H9 (cell line): ENCODE measurements at regions not wholly inside any gene's neighbourhood (a gene's known extent, or its start where the extent isn't known, plus 50 kb on each side); places are given as distances from the start of the nearest gene placed in this dataset.

Experiments used
- DNase-seq: peaks from one replicate; pipeline ENCODE4 v3.0.0-alpha.2; 2017
- H2AFZ ChIP-seq: one replicate; pipeline ENCODE4 v1.6.1; 2013; ENCODE audit warnings: mild to moderate bottlenecking, low read length, control low read depth, moderate library complexity
- H2AK5ac ChIP-seq: 2 replicates; pipeline ENCODE4 v1.6.1; 2013; ENCODE audit warnings: low read length, control low read depth, mixed read lengths; ENCODE audit not compliant: insufficient read length
- H2BK120ac ChIP-seq: one replicate; pipeline ENCODE4 v1.6.1; 2013; ENCODE audit warnings: low read depth, mild to moderate bottlenecking, low read length, control low read depth, inconsistent platforms; ENCODE audit not compliant: poor library complexity, severe bottlenecking
- H2BK12ac ChIP-seq: 2 replicates; pipeline ENCODE4 v1.6.1; 2013; ENCODE audit warnings: low read length, control low read depth, mixed read lengths, low read depth; ENCODE audit not compliant: insufficient read length
- H2BK15ac ChIP-seq: 2 replicates; pipeline ENCODE4 v1.6.1; 2013; ENCODE audit warnings: low read depth, low read length, control low read depth
- H2BK20ac ChIP-seq: one replicate; pipeline ENCODE4 v1.6.1; 2013; ENCODE audit warnings: low read depth, mild to moderate bottlenecking, low read length, control low read depth, inconsistent platforms; ENCODE audit not compliant: poor library complexity, severe bottlenecking
- H2BK5ac ChIP-seq: 2 replicates; pipeline ENCODE4 v1.6.1; 2013; ENCODE audit warnings: low read length, control low read depth, mixed read lengths; ENCODE audit not compliant: insufficient read length
- H3K14ac ChIP-seq: 2 replicates; pipeline ENCODE4 v1.6.1; 2013; ENCODE audit warnings: low read length, control low read depth; ENCODE audit not compliant: insufficient read depth
- H3K18ac ChIP-seq: 2 replicates; pipeline ENCODE4 v1.6.1; 2013; ENCODE audit warnings: low read depth, mild to moderate bottlenecking, mixed read lengths, low read length, control low read depth; ENCODE audit not compliant: insufficient read length
- H3K23ac ChIP-seq: 2 replicates; pipeline ENCODE4 v1.6.1; 2013; ENCODE audit warnings: low read length, control low read depth, mixed read lengths, low read depth; ENCODE audit not compliant: insufficient read length
- H3K23me2 ChIP-seq: 2 replicates; pipeline ENCODE4 v1.6.1; 2013; ENCODE audit warnings: low read depth, mild to moderate bottlenecking, mixed read lengths, low read length, control low read depth; ENCODE audit not compliant: insufficient read length, poor library complexity, severe bottlenecking
- H3K27ac ChIP-seq: 2 replicates; pipeline ENCODE4 v1.5.1; 2013; ENCODE audit warnings: low read length, control low read depth, mixed read lengths, low read depth; ENCODE audit not compliant: insufficient read length
- H3K27me3 ChIP-seq: 2 replicates; pipeline ENCODE4 v1.6.1; 2013; ENCODE audit warnings: low read length, control low read depth, inconsistent platforms; ENCODE audit not compliant: insufficient read depth
- H3K4ac ChIP-seq: 2 replicates; pipeline ENCODE4 v1.6.1; 2013; ENCODE audit warnings: low read depth, mild to moderate bottlenecking, control low read depth, inconsistent platforms, low read length, moderate library complexity
- H3K4me1 ChIP-seq: 2 replicates; pipeline ENCODE4 v1.6.1; 2013; ENCODE audit warnings: low read length, control low read depth, inconsistent platforms; ENCODE audit not compliant: insufficient read depth
- H3K4me2 ChIP-seq: 2 replicates; pipeline ENCODE4 v1.6.1; 2013; ENCODE audit warnings: low read length, control low read depth, mixed read lengths; ENCODE audit not compliant: insufficient read length, insufficient read depth
- H3K56ac ChIP-seq: 2 replicates; pipeline ENCODE4 v1.6.1; 2013; ENCODE audit warnings: low read depth, mild to moderate bottlenecking, mixed read lengths, low read length, control low read depth; ENCODE audit not compliant: insufficient read length
- H3K79me1 ChIP-seq: 2 replicates; pipeline ENCODE4 v1.6.1; 2013; ENCODE audit warnings: low read depth, mild to moderate bottlenecking, moderate library complexity, low read length, control low read depth, inconsistent platforms; ENCODE audit not compliant: insufficient read depth, poor library complexity, severe bottlenecking
- H3K79me2 ChIP-seq: 2 replicates; pipeline ENCODE4 v1.6.1; 2013; ENCODE audit warnings: low read length, control low read depth, inconsistent platforms; ENCODE audit not compliant: insufficient read depth
- H3K9ac ChIP-seq: 2 replicates; pipeline ENCODE4 v1.6.1; 2013; ENCODE audit warnings: low read length, control low read depth, mixed read lengths; ENCODE audit not compliant: insufficient read length; ENCODE audit errors: extremely low read depth
- H3K9me3 ChIP-seq: one replicate; pipeline ENCODE4 v1.6.1; 2013; ENCODE audit warnings: low read depth, low read length, inconsistent platforms; ENCODE audit not compliant: control insufficient read depth
- H3T11ph ChIP-seq: one replicate; pipeline ENCODE4 v1.6.1; 2013; ENCODE audit warnings: mild to moderate bottlenecking, low read length, control low read depth, inconsistent platforms
- H4K20me1 ChIP-seq: one replicate; pipeline ENCODE4 v1.6.1; 2013; ENCODE audit not compliant: control insufficient read depth, insufficient read length, insufficient read depth
- H4K5ac ChIP-seq: 2 replicates; pipeline ENCODE4 v1.6.1; 2013; ENCODE audit warnings: low read depth, mild to moderate bottlenecking, mixed read lengths, low read length, control low read depth; ENCODE audit not compliant: insufficient read length
- H4K8ac ChIP-seq: replicated peaks from 2 replicates; pipeline ENCODE4 v1.6.1; 2013; ENCODE audit warnings: low read length, control low read depth, mixed read lengths, low read depth; ENCODE audit not compliant: insufficient read length
- H4K91ac ChIP-seq: 2 replicates; pipeline ENCODE4 v1.6.1; 2013; ENCODE audit warnings: low read depth, mild to moderate bottlenecking, moderate library complexity, mixed read lengths, low read length, control low read depth; ENCODE audit not compliant: insufficient read length
- H3K27ac Mint-ChIP-seq, 3 experiments: 2 replicates in 2 of 3; 3 replicates in 1 of 3; pipeline ENCODE4 v1.8.0; 2020 to 2021; ENCODE audit warnings: mixed read lengths in 3 of 3, mild to moderate bottlenecking in 1 of 3, moderate library complexity in 1 of 3
- H3K27me3 Mint-ChIP-seq: 2 replicates; pipeline ENCODE4 v1.8.0; 2021; ENCODE audit warnings: low read depth, mild to moderate bottlenecking, moderate library complexity, mixed read lengths
- H3K36me3 Mint-ChIP-seq, 3 experiments: 2 replicates in 2 of 3; 3 replicates in 1 of 3; pipeline ENCODE4 v1.8.0; 2020 to 2021; ENCODE audit warnings: low read depth in 3 of 3, mixed read lengths in 3 of 3; ENCODE audit not compliant: insufficient read depth in 1 of 3
- H3K4me1 Mint-ChIP-seq, 2 experiments: 2 replicates each; pipeline ENCODE4 v1.8.0; 2020; ENCODE audit warnings: mixed read lengths in 2 of 2
- H3K4me3 Mint-ChIP-seq, 2 experiments: 2 replicates in 1 of 2; 3 replicates in 1 of 2; pipeline ENCODE4 v1.8.0; 2020 to 2021; ENCODE audit warnings: mild to moderate bottlenecking in 2 of 2, mixed read lengths in 2 of 2, moderate library complexity in 1 of 2
- H3K9me3 Mint-ChIP-seq, 2 experiments: 2 replicates in 1 of 2; 3 replicates in 1 of 2; pipeline ENCODE4 v1.8.0; 2020; ENCODE audit warnings: mild to moderate bottlenecking in 2 of 2, mixed read lengths in 2 of 2, moderate library complexity in 1 of 2
- CTCF ChIP-seq: fragments of 200-600 bp; sonication (generic); conservative IDR thresholded peaks from 3 replicates; pipeline ENCODE4 v1.8.0; 2021; ENCODE audit warnings: antibody characterized with exemption, mild to moderate bottlenecking

DNA sequence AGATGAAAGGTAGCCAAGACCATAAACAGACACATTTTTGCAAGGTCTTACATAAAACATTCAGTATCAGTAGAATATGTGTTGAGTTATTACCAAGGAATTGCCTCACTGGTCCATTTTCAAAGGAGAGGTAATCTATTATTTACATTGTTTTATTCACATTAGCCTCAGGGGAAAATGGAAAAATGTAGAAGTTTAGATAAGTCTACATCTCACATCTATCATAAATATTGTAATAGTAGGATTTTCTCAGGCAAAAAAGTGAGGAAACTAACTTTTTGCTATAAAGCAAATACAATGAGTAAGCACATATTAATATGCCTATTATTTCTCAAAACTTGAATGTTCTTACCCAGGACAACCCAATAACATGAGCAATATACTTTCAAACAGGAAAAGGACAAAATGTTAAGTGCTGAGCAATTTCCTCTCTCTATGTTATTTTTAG lies 184.6 kb upstream of the AGTR1 start:
- H2BK12ac ChIP-seq = no peak overlapping the region
- Mint-ChIP-seq H3K9me3 (no peaks in the 10 kb centered on the region), H3K27me3 (no peaks in the 10 kb centered on the region)

More for the DNA sequence above, 184.6 kb upstream of the AGTR1 start:
- Histone ChIP-seq H2BK20ac (no peak overlapping the region), H2BK15ac (no peak overlapping the region), H3K23ac (no peak overlapping the region), H4K91ac (no peak overlapping the region), H3K27me3 (no peaks in the 10 kb centered on the region), H4K8ac (no peak overlapping the region), H3K79me1 (no peaks in the 10 kb centered on the region), H2BK5ac (no peak overlapping the region), H3K4ac (no peak overlapping the region), H3K56ac (no peak overlapping the region), H3K9me3 (no peaks in the 10 kb centered on the region), H3K14ac (no peak overlapping the region), H3K9ac (no peak overlapping the region), H2BK120ac (no peak overlapping the region), H2AFZ (no peak overlapping the region), H4K5ac (no peak overlapping the region), H2AK5ac (no peak overlapping the region), H3K4me2 (no peak overlapping the region), H3K23me2 (no peaks in the 10 kb centered on the region), H3K79me2 (no peaks in the 10 kb centered on the region), H3K27ac (no peak overlapping the region), H3K18ac (no peak overlapping the region), H4K20me1 (no peaks in the 10 kb centered on the region), H3K4me1 (no peaks in the 10 kb centered on the region), H3T11ph (no peak overlapping the region)
- TF ChIP-seq CTCF = no peak
- H3K27ac Mint-ChIP-seq = no peak overlapping the region
- H3K4me1 Mint-ChIP-seq = no peaks in the 10 kb centered on the region
- no peak overlapping the region for H3K4me3 Mint-ChIP-seq
- DNase-seq = no peak
- H3K36me3 Mint-ChIP-seq = no peaks in the 10 kb centered on the region
